Vagina (tissue), 2 donors: ENCODE measurements at regions not wholly inside any gene's neighbourhood (a gene's known extent, or its start where the extent isn't known, plus 50 kb on each side); places are given as distances from the start of the nearest gene placed in this dataset.

ENCODE experiments used
- POLR2AphosphoS5 ChIP-seq, 2 donors: sonication (generic); formaldehyde crosslinking; IDR thresholded peaks; one replicate each; pipeline ENCODE4 v1.9.0; 2017; ENCODE audit warnings: antibody characterized with exemption in 2 of 2, mild to moderate bottlenecking in 2 of 2, low read depth in 1 of 2; ENCODE audit not compliant: insufficient read depth in 1 of 2
- TF ChIP-seq, protein P1 (sequence below), 3 experiments: fragments of 450-650 bp in 2 of 3; fragments of 200-600 bp in 1 of 3; sonication (generic) in 1 of 3; IDR thresholded peaks; one replicate each; pipeline ENCODE4 v1.5.1; 2017 to 2019; ENCODE audit warnings: antibody characterized with exemption in 3 of 3, mild to moderate bottlenecking in 2 of 3, moderate library complexity in 2 of 3

DNA sequence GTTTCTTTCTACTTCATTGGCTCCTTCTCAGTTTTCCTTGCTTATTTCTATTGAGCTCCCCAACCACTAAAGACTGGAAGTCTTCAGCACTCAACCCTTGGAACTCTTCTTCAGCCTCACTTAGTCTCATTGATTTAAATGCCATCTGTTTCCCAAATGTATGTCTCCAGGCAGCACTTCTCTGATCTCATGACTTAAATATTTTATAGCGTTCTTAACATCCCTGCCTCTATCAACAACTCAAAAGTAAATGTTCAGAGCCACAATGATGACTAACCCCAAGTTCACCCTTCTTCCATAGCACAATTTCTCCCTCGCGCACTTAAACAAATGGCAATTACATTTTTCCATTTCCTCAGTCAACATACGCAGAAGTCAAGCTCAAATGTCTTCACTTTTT, 1393.3 kb downstream of the ARAP2 start:
- TF ChIP-seq, protein P1, sequence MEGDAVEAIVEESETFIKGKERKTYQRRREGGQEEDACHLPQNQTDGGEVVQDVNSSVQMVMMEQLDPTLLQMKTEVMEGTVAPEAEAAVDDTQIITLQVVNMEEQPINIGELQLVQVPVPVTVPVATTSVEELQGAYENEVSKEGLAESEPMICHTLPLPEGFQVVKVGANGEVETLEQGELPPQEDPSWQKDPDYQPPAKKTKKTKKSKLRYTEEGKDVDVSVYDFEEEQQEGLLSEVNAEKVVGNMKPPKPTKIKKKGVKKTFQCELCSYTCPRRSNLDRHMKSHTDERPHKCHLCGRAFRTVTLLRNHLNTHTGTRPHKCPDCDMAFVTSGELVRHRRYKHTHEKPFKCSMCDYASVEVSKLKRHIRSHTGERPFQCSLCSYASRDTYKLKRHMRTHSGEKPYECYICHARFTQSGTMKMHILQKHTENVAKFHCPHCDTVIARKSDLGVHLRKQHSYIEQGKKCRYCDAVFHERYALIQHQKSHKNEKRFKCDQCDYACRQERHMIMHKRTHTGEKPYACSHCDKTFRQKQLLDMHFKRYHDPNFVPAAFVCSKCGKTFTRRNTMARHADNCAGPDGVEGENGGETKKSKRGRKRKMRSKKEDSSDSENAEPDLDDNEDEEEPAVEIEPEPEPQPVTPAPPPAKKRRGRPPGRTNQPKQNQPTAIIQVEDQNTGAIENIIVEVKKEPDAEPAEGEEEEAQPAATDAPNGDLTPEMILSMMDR (IDR thresholded peaks at IDR 0.05), result no peak
- no peak for TF ChIP-seq POLR2AphosphoS5 (IDR thresholded peaks at IDR 0.05; ENCODE audit: insufficient read depth in 1 of 2, low read depth in 1 of 2)
